PC-3 (cell line): ENCODE measurements at regions not wholly inside any gene's neighbourhood (a gene's known extent, or its start where the extent isn't known, plus 50 kb on each side); places are given as distances from the start of the nearest gene placed in this dataset.

ENCODE experiments used
- ATAC-seq: fragments of 200-7000 bp; cut with Tn5 transposase; 2 replicates; pipeline ENCODE4 v1.9.1; 2020; ENCODE audit warnings: mild to moderate bottlenecking, moderate library complexity
- BruUV-seq: library from RNA; stranded (reverse); fragments of 400-500 nt; replicated peaks from 2 replicates; lab custom pipeline; 2021; lab: Mats Ljungman, UMichigan
- CTCF ChIA-PET: fragments of 300-600 bp; sonication (Branson Sonifier 250); formaldehyde crosslinking; loops from one replicate; lab custom pipeline; 2022; ENCODE audit warnings: antibody characterized with exemption; lab: Charles Lee
- POLR2A ChIA-PET: fragments of 300-600 bp; sonication (Branson Sonifier 250); formaldehyde crosslinking; loops from one replicate; lab custom pipeline; 2022; ENCODE audit warnings: antibody characterized with exemption; ENCODE audit not compliant: unreplicated experiment; lab: Charles Lee
- DNase-seq: peaks from one replicate; pipeline ENCODE4 v3.0.0-alpha.2; 2015
- H2AFZ ChIP-seq: fragments of 300-600 bp; sonication (generic); 2 replicates; pipeline ENCODE4 v1.6.0; 2016; ENCODE audit warnings: antibody characterized with exemption, low read length
- H3F3A ChIP-seq: fragments of 300-600 bp; sonication (generic); one replicate; pipeline ENCODE4 v1.6.0; 2017; ENCODE audit warnings: antibody characterized with exemption, low read length, control low read depth, mild to moderate bottlenecking; ENCODE audit not compliant: unreplicated experiment
- H3K27ac ChIP-seq: fragments of 300-600 bp; sonication (generic); 2 replicates; pipeline ENCODE4 v1.5.1; 2016; ENCODE audit warnings: mild to moderate bottlenecking, low read length
- H3K27me3 ChIP-seq: fragments of 300-600 bp; sonication (generic); 2 replicates; pipeline ENCODE4 v1.6.1; 2016; ENCODE audit warnings: low read length, mixed read lengths
- H3K36me3 ChIP-seq: fragments of 300-600 bp; sonication (generic); 2 replicates; pipeline ENCODE4 v1.6.1; 2016; ENCODE audit warnings: low read depth, mixed run types, low read length, mixed read lengths
- H3K4me1 ChIP-seq: fragments of 300-600 bp; sonication (generic); 2 replicates; pipeline ENCODE4 v1.5.1; 2016; ENCODE audit warnings: low read length; ENCODE audit not compliant: insufficient read depth
- H3K4me2 ChIP-seq: fragments of 300-600 bp; sonication (generic); 2 replicates; pipeline ENCODE4 v1.6.0; 2016; ENCODE audit warnings: low read length
- H3K4me3 ChIP-seq: fragments of 300-600 bp; sonication (generic); 2 replicates; pipeline ENCODE4 v1.5.1; 2016; ENCODE audit warnings: mild to moderate bottlenecking, low read length, mixed read lengths
- H3K79me2 ChIP-seq: fragments of 300-600 bp; sonication (generic); 2 replicates; pipeline ENCODE4 v1.6.1; 2017; ENCODE audit warnings: low read length, mixed read lengths
- H3K9ac ChIP-seq: fragments of 300-600 bp; sonication (generic); 2 replicates; pipeline ENCODE4 v1.6.0; 2016; ENCODE audit warnings: mild to moderate bottlenecking, low read length
- H3K9me2 ChIP-seq: fragments of 300-600 bp; sonication (generic); replicated peaks from 2 replicates; pipeline ENCODE4 v1.6.1; 2016; ENCODE audit warnings: mixed run types, low read length, mixed read lengths
- H3K9me3 ChIP-seq: fragments of 300-600 bp; sonication (generic); 2 replicates; pipeline ENCODE4 v1.6.1; 2016; ENCODE audit warnings: low read length, mixed read lengths
- H4K20me1 ChIP-seq: fragments of 300-600 bp; sonication (generic); 2 replicates; pipeline ENCODE4 v1.6.1; 2016; ENCODE audit warnings: low read length, mixed read lengths
- EZH2 ChIP-seq: fragments of 300-600 bp; sonication (generic); IDR thresholded peaks from one replicate; pipeline ENCODE4 v1.6.1; 2017; ENCODE audit warnings: antibody characterized with exemption, mild to moderate bottlenecking, low read length; ENCODE audit not compliant: unreplicated experiment
- EZH2phosphoT487 ChIP-seq: fragments of 300-600 bp; sonication (generic); IDR thresholded peaks from 2 replicates; pipeline ENCODE4 v1.6.1; 2018; ENCODE audit warnings: mild to moderate bottlenecking, antibody characterized with exemption, low read length, borderline replicate concordance
- intact Hi-C: fragments of 100-400 bp; cut with micrococcal nuclease; formaldehyde crosslinking; loops from 2 replicates; pipeline ENCODE4 v1.9.0; 2023
- TF ChIP-seq, protein P1 (sequence below): fragments of 300-600 bp; sonication (generic); conservative IDR thresholded peaks from 2 replicates; pipeline ENCODE4 v1.5.1; 2017; ENCODE audit warnings: antibody characterized with exemption, low read depth, mild to moderate bottlenecking, low read length

DNA sequence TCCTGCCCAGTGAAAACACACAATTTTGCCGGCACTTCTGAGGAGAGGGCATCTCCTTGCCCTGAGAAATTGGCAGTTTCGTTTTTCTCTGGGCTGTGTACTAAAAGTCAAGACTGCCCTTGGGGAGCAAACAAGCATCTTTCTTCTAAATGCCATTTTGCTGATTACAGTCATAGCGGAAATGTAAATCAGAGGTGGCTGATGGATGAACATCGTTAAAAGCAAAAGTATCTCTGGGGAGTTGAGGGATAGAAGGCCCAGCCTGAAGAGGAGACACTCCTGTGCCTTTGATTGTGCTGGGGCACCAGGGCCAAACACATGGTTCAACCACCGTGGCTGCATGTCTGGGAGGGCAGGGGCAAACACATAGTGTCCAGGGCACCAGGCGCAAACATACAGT lies 49.8 kb downstream of the ABCC12 start:
- Histone ChIP-seq H4K20me1 (no peaks in the 10 kb centered on the region), H3K9me2 (no peaks in the 10 kb centered on the region), H3K9ac (no peak overlapping the region), H3K79me2 (no peaks in the 10 kb centered on the region), H3K27me3 (no peaks in the 10 kb centered on the region), H3K36me3 (no peaks in the 10 kb centered on the region), H3F3A (no peaks in the 10 kb centered on the region), H3K4me3 (no peak overlapping the region), H2AFZ (no peak overlapping the region), H3K27ac (no peak overlapping the region), H3K4me1 (no peaks in the 10 kb centered on the region), H3K9me3 (no peaks in the 10 kb centered on the region), H3K4me2 (no peak overlapping the region)
- ChIA-PET CTCF (no interaction called here), POLR2A (no interaction called here)
- TF ChIP-seq EZH2phosphoT487 (no peak), EZH2 (no peak)
- TF ChIP-seq, protein P1, sequence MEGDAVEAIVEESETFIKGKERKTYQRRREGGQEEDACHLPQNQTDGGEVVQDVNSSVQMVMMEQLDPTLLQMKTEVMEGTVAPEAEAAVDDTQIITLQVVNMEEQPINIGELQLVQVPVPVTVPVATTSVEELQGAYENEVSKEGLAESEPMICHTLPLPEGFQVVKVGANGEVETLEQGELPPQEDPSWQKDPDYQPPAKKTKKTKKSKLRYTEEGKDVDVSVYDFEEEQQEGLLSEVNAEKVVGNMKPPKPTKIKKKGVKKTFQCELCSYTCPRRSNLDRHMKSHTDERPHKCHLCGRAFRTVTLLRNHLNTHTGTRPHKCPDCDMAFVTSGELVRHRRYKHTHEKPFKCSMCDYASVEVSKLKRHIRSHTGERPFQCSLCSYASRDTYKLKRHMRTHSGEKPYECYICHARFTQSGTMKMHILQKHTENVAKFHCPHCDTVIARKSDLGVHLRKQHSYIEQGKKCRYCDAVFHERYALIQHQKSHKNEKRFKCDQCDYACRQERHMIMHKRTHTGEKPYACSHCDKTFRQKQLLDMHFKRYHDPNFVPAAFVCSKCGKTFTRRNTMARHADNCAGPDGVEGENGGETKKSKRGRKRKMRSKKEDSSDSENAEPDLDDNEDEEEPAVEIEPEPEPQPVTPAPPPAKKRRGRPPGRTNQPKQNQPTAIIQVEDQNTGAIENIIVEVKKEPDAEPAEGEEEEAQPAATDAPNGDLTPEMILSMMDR = no peak
- ATAC-seq (no peak), DNase-seq (no peak)
- BruUV-seq = no TSS peak
- intact Hi-C loops = no loop called here

- Histone ChIP-seq H3K27ac (no peak overlapping the region), H3K9me3 (no peaks in the 10 kb centered on the region), H3K4me1 (no peaks in the 10 kb centered on the region), H3K4me2 (no peak overlapping the region), H2AFZ (no peak overlapping the region), H4K20me1 (no peaks in the 10 kb centered on the region), H3K27me3 (no peaks in the 10 kb centered on the region), H3K79me2 (no peaks in the 10 kb centered on the region), H3K9me2 (no peaks in the 10 kb centered on the region), H3F3A (no peaks in the 10 kb centered on the region), H3K9ac (no peak overlapping the region), H3K36me3 (no peaks in the 10 kb centered on the region), H3K4me3 (no peak overlapping the region)
- BruUV-seq = no TSS peak
- no peak for TF ChIP-seq EZH2
- TF ChIP-seq, protein P1 = no peak
- no peak for TF ChIP-seq EZH2phosphoT487
- ATAC-seq (no peak), DNase-seq (no peak)
- POLR2A ChIA-PET = no interaction called here
- CTCF ChIA-PET = no interaction called here
- intact Hi-C loops = no loop called here
Measured at GRCh38 chr16:48105456-48105855, 50.3 kb downstream of the ABCC12 start.

GRCh38 chr16:48103591-48103990 lies 52.2 kb downstream of the ABCC12 start:
- no peak overlapping the region for H3K9ac ChIP-seq
- no peaks in the 10 kb centered on the region for H3F3A ChIP-seq
- no peaks in the 10 kb centered on the region for H3K9me3 ChIP-seq
- no peak overlapping the region for H2AFZ ChIP-seq
- H3K9me2 ChIP-seq = no peaks in the 10 kb centered on the region
- intact Hi-C loops = no loop called here
- ATAC-seq (no peak), DNase-seq (no peak)
- no peaks in the 10 kb centered on the region for H4K20me1 ChIP-seq
- POLR2A ChIA-PET = no interaction called here
- no peaks in the 10 kb centered on the region for H3K4me1 ChIP-seq
- H3K27ac ChIP-seq = no peak overlapping the region
- CTCF ChIA-PET = no interaction called here
- TF ChIP-seq, protein P1 = no peak
- TF ChIP-seq EZH2phosphoT487 (no peak), EZH2 (no peak)
- no peak overlapping the region for H3K4me2 ChIP-seq
- H3K79me2 ChIP-seq = no peaks in the 10 kb centered on the region
- no TSS peak for BruUV-seq
- H3K4me3 ChIP-seq = no peak overlapping the region
- H3K27me3 ChIP-seq = no peaks in the 10 kb centered on the region
- H3K36me3 ChIP-seq = no peaks in the 10 kb centered on the region
